Caki2 (cell line): ENCODE measurements at regions not wholly inside any gene's neighbourhood (a gene's known extent, or its start where the extent isn't known, plus 50 kb on each side); places are given as distances from the start of the nearest gene placed in this dataset.

ENCODE experiments used
- DNase-seq: peaks from one replicate; pipeline ENCODE4 v3.0.0-alpha.2; 2015; ENCODE audit warnings: low read depth
- in situ Hi-C: cut with HindIII; loops from 2 replicates; pipeline ENCODE4 v1.10.0; 2016; ENCODE audit warnings: low sequenced_read_pairs, low pct_unique_long_range_greater_than_20kb, mixed read lengths

DNA sequence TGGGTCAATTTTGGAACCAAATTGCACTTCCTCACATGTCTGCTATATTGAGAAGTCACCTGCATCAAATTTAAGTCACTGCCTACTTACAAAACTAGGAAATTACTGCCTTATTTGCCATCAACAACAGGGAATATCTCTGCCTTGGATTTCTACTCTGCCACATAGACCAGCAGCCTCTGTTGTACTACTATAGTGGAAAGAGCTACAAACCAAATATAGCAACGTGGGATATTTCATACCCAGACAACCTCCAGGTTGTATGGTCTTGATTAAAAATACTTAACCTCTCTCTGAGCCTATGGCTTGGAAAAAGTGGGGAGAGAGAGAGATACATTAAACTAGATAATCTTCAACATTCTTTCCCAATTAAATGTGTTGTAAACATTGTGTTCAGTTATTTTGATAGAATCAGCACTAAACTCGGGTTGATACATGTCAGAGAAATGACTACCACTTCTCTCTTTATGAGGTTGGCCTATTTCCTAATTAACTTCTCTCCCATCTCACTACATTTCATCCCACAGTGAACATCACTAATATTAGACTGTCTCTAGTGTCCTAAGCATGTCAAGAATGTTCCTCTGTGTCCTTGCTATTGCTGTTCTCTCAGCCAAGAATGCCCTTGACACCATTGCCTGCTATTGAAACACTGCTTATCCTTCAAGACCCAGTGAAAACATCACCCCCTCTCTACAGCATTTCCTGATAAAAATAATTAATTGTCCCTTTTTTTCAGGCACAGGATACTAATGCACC is 421.2 kb downstream of the IPMK start:
- in situ Hi-C loops = no loop called here

DNA sequence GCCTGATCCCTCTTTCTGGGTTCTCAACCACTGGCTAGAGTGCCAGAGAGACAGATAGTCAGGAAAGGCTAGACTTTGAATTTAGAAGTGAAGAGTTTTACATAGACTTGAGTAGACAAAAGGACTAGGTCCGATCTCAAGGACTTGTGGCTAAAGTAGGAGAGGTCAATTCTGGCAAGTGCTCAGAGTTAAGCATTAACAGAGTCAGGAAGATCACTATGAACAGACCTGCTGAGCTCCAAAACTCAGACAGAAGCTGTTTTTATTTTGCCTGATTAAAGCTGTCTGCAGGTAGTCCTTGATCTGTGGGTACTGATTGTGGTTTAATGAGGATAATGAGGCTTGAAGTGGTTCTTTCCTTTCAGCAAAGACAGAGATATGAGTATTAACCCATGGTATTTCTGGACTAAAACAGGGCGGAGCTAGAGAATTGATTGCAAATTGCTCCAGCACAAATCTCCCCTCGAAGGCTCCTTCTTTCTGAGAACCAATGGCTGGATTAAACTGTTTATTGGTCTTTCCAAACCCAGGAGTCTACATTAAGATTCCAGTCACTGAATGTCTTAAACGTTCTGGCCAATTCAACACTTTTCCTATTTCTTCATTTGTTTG is 423.2 kb downstream of the IPMK start:
- DNase-seq = no peak
- in situ Hi-C loops = no loop called here

More for the DNA sequence above, 421.2 kb downstream of the IPMK start:
- DNase-seq = no peak

DNA sequence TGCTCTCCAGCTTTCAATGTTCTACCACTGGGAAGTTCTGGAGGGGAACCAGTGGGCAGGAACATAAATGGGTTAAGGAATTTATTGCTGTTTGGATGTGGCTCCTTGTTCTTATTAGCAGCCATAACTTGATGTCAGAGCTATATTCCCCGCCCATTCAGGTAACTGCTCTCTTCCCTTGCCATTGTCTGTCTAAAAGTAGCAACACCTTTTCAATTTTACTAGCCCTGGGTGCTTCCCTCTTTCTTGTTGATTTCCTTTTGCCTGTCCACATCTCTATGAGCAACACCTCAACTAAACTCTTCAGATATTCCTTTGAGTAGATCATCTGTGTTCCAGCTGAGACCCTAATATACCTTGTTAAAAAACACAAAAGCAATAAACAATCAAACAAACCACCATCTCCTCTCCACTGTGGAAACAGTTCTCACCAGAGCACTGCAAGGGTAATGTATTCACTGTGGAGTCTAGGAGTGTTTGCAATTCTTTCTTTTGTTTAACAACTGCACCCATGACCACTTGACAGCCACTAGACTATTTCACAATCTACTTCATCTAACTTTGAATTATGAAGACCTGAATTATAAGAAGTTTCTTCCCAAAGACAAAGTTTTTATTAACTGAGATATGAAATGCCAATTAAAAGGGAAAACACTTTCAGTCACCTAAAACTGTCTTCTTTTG is 436.7 kb downstream of the IPMK start:
- in situ Hi-C loops = no loop called here
- no peak for DNase-seq

DNA sequence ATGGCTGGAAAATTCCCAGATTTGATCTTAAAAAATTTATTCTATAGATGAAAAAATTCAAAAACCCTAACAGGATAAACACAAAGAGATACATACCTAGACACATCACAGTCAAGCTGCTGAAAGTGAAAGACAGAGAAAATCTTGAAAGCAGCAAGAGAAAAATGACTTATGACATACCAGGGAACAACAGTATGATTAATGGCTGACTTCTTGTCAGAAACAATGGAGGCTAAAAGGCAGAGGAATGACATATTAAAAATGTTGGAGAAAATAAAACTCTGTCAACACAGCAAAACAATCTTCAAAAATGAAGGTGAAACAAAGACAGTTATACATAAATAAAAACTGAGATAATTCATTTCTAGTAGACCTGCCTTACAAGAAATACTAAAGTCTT is 442.7 kb downstream of the IPMK start:
- DNase-seq = no peak
- in situ Hi-C loops = no loop called here

DNA sequence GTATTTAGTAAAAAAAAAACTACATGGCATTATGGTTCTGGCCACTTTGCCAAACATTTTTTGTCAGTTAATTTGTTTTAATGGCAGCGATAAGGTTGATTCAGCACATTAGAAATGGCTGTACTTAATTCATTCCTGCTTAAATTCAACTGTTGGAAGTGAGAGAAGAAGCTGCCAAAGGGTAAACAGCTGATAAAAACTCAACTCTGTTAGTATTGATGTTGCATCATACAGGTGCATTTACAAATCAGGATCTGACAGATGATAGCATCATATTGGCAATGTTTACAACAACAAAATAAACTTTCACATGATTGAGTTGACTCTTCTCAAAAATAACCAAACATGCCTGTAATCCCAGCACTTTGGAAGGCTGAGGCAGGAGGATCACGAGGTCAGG is 444.3 kb downstream of the IPMK start:
- no peak for DNase-seq
- in situ Hi-C loops = no loop called here

DNA sequence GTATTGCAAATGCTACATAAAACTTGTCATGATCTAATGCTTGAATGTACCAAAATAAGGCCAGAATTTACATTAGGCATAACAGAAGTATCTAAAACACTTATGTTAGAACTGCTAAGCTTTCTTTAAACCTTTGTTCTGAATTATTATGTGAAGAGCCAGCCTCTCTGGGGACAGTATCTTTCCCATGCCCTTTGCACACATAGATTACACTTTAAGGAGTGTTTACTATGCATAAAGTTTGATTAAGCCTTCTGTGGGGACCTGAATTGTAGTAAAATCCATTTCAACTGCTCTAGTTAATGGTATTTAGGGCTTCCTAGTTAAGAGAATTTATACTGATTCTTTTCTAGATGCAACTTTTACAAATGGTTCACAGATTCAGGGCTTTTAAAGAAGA is 444.7 kb downstream of the IPMK start:
- in situ Hi-C loops = no loop called here
- no peak for DNase-seq

DNA sequence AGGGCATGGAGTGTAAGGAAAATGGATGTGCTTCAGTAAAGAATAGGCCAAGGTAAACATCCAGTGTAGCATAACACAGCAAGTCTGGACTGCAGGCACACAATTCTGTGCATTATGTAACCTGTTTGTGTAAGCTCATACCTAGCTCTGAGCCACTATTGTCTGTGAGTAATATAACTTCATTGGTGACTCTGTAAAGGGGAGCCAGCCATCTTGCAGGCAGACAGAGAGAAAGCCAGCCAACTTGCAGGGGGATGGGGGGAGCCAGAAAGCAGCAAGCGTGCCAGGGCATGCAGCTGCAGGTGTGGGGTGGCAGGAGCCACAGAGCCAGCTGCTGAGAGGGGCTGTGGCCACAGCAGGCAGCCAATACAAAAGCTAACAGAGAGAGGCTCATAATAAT is 449.2 kb downstream of the IPMK start:
- in situ Hi-C loops = no loop called here
- no peak for DNase-seq

DNA sequence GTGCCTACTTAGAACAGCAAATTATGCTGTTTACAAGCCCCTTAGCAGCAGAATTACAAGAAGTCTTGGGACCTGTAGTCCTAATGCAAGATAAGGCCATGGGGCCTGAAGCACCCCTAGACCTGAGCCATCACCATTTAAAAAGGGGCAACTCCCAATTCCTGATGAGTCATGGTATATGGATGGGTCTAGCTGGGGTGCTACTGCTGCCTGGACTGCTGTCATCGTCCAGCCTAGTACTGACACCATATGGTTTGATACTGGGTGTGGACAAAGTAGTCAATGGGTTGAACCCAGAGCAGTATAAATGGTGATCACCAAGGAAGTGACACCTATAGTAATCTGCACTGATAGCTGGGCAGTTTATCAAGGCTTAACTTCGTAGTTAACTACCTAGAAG is 450.0 kb downstream of the IPMK start:
- DNase-seq = no peak
- in situ Hi-C loops = no loop called here

DNA sequence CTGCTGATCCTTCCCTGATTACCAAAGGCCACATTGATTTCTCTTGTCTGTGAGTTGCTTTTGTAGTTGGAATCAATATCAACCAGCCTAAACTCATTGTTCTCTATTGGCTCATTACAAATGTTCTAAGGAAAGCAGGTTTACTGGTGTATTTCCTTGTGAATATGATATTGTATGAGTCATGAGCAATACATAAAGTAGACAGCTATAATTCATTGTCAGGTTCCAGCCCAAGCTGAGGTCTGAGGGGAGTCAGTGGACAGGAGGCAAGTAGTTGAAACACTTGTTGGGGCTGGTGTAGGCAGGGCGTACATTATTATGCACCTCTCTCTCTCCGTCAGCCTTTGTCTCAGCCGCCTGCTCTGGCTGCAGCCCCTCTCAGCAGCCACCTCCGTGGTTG is 451.7 kb downstream of the IPMK start:
- DNase-seq = no peak
- in situ Hi-C loops = no loop called here

DNA sequence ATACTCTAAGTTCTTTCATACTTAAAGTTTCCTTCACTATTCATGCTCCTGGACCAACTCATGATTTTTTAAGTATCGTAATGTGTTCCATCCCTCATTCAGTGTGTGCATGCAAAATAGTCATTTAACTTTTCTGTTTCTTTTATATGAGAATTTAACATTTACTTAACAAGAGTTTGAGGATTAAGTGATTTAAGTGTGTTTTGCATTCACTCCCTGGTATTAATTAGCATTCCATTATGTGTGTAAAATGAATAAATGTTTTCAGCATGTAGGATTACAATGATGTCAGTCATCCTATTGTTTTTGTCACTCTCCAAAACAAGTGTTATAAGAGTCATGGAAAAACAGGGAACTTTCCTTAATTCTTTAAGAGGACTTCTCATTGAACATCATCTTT is 457.7 kb downstream of the IPMK start:
- in situ Hi-C loops = no loop called here
- no peak for DNase-seq

DNA sequence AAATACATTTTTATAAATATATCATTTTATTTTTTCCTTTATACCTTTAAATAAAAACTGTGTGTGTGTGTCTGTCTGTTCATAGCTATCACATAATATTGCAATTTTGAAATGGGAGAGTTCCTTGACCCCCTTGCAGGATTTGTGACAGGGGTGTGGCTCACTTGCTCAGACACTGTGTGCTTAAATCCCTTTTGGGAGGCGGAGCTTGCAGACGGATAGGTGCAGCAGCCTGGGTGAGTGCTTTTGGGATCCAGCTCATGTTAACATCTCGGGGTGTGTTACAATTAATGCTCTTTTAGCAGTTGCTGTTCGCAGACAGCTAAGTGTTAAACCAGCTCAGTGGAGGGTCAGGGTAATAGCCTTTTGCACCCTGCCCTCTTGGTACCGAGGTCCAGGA is 459.8 kb downstream of the IPMK start:
- DNase-seq = no peak
- in situ Hi-C loops = no loop called here

DNA sequence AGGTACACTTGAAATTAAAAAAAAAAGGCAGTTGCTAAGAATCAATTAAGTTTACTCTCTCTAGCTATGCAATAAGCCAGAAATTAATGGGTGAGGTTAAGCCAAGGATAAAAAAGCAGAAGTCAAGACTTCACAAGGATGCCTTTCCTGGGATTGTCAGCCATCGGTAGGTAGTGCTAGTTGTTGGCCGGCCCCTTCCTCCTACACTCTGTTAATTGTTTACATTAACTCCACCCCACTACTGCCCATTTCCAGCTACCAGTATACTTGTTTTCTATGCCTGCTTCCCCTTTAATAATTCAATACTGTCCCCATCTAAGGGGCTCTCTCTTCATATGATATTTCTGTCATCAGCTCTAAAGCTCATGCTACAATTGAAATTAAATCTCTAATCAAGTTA is 461.0 kb downstream of the IPMK start:
- no peak for DNase-seq
- in situ Hi-C loops = no loop called here

DNA sequence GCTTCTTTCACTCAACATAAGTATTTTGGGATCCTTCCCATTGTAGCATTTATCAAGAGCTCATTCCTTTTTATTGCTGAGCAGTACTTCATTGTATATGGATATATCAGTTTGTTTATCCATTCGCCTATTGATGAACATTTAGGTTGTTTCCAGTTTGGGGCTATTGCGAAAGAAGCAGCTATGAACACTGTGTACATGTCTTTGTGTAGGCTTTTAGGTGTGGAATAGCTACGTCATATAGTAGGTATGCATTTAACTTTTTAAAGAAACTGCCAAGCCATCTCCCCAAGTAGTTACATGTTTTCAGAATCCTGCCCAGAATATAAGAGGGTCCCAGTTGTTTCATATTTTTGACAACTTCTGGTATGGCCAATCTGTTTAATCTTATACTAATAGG is 468.1 kb downstream of the IPMK start:
- in situ Hi-C loops = no loop called here
- DNase-seq = no peak

DNA sequence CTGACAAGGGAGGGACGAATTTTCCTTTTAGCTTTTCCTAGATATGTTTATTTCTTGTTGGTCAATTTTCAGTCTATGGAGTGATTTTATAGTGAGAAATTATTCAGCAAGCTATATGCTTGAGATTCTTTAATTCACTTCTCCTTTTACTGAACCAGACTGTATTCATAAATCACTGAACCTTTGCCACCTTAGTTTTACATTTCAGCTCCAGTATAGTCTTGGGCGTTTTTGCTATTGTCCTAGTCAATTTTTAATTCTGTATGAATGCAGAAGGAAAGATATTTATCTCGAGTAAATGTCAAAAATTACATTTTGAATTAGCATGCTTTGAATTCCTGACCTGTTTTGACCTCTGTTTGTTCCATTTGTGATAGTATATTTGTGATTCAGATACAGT is 468.9 kb downstream of the IPMK start:
- no peak for DNase-seq
- in situ Hi-C loops = no loop called here

DNA sequence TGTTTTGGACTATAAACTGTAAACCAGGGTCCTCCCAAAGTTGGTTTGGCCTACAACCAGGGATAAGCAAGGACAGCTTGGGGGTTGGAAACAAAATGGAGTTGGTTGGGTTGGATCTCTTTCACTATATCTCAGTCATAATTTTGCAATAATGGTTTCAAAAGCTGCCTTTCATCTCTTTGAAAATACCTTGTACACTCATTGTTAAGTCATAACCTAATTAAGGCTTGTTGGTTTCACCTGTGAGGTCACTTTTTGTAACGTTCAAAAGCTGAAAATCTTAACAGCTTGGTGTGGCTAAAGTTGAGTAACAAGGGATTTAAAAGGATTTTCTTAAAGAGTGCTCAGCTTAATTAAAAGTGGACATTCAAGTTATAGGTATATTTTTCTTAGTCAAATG is 476.1 kb downstream of the IPMK start:
- in situ Hi-C loops = no loop called here
- no peak for DNase-seq

DNA sequence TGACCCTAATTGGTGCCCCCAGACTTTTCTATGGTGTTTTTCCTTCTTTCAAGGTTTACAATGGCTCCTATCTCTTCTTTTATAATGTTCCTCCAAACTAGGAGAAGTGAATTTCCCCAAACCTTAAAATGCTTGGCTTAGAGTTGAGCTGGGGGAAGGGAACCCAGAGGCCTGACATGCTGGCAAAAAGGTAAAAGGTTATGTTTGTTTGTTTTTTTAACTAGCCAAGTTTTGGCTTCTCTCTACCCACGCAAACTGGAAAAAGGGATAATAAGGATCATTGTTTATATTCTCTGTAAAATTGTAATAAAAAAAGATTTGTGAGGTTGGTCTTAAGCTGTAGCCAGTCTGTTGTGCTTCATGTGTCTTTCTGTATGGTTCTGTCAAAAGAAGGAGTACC is 477.0 kb downstream of the IPMK start:
- in situ Hi-C loops = no loop called here
- no peak for DNase-seq

DNA sequence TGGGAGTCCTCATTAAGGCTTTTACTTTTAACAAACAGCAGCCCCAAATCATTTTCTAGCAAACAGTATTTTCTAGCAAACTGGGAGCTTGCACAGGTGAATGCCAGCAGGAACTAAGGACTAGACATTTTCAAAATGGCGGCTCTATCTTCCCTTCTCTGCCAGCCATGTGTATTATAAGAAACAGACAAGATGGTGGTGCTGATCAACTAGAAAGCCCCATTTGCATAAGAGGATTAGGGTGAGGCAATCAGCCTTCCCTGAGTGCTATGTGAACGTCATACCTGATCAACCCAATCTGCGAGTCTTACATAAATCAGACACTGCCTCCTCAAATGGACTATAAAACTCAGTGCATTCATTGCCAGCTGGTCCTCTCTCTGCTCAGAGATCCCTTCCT is 479.6 kb downstream of the IPMK start:
- in situ Hi-C loops = no loop called here
- no peak for DNase-seq

DNA sequence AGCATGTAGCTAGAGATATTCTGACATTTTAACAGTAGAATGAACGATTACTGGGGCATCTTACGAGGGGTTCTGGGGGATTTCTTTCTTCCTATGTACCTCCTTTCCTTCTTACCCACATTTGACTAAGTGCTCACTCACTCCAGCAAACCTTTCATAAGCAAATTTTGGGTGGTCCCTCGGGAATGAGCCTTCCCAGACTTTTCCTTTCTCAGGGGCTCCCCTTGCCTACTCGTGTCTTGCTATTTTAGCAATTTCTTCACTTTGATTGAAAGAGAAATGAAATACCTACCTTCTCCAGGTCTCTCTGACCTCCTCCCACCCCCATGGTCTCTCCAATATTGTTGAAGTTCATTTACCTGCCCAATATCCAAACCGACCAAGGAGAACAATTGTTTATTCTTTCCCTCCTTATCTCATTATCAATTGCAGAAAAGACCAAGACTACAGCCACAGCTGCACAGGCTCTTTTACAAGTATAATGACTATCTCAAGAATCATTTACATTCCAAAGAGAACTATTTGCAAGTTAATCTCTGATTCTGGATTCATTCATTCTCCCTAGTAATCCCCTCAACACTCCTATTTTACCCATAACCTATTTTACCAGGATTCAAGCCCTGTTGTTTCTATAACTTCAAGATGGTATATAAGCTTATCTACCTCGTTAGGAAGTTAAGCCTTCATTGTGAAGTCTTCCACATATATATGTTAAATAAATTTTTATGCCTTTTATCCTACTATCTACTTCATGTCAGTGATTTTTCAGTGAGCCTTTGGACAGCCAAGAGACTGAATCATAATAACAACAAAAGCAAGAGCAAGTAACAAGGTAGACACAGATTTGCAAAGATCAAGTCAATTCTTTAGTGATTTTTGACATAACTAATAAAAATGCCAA is 480.6 kb downstream of the IPMK start:
- in situ Hi-C loops = no loop called here
- no peak for DNase-seq

DNA sequence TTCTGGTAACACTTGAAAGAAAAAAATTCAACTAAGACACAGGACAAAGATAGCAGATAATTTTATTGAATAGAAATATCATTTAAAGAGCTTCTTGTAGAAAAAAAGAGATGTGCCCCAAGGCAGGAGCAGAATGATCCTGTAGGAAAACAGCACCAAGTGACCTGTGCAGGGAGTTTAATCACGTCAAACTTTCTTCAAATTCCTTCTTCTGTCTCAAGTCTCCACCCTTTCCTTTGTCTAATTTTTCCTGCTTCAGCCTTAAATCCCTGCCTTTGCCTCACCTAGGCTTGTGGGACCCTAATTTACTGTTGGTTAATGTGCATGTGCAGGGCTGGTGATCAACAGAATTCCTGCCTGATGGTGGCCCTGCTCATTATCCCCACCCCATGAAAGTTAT is 481.4 kb downstream of the IPMK start:
- in situ Hi-C loops = no loop called here
- no peak for DNase-seq
